Peyer's patch (tissue), 4 donors: ENCODE measurements at regions not wholly inside any gene's neighbourhood (a gene's known extent, or its start where the extent isn't known, plus 50 kb on each side); places are given as distances from the start of the nearest gene placed in this dataset.

Experiments used
- DNase-seq, 3 donors: peaks; one replicate each; pipeline ENCODE4 v3.0.0-alpha.2; 2017 to 2019
- H3K27ac ChIP-seq, 4 donors: fragments of 200-600 bp; sonication (generic); one replicate each; pipeline ENCODE4 v1.5.1; 2016 to 2019
- H3K27me3 ChIP-seq, 2 donors: fragments of 200-600 bp; sonication (generic); one replicate each; pipeline ENCODE4 v1.5.1; 2019
- H3K36me3 ChIP-seq, 3 donors: fragments of 200-600 bp; sonication (generic); one replicate each; pipeline ENCODE4 v1.5.1; 2016 to 2019
- H3K4me1 ChIP-seq, 4 donors: fragments of 200-600 bp; sonication (generic); one replicate each; pipeline ENCODE4 v1.5.1; 2016 to 2019
- H3K4me3 ChIP-seq, 4 donors: fragments of 200-600 bp; sonication (generic); 1 replicate in 3 of 4; 2 replicates in 1 of 4; pipeline ENCODE4 v1.5.1; 2016 to 2019; ENCODE audit warnings: mild to moderate bottlenecking in 1 of 4
- H3K9me3 ChIP-seq, 4 donors: fragments of 200-600 bp; sonication (generic); one replicate each; pipeline ENCODE4 v1.5.1; 2016 to 2019; ENCODE audit warnings: mild to moderate bottlenecking in 1 of 4
- CTCF ChIP-seq, 6 experiments: fragments of 450-650 bp in 4 of 6; fragments of 200-600 bp in 2 of 6; sonication (generic) in 1 of 6; IDR thresholded peaks; one replicate each; pipeline ENCODE4 v1.5.1; 2017 to 2019; ENCODE audit warnings: antibody characterized with exemption in 6 of 6, mild to moderate bottlenecking in 3 of 6, moderate library complexity in 1 of 6
- POLR2A ChIP-seq, 2 donors: fragments of 450-650 bp; IDR thresholded peaks; one replicate each; pipeline ENCODE4 v1.5.1; 2017; ENCODE audit warnings: antibody characterized with exemption in 2 of 2, mild to moderate bottlenecking in 2 of 2, moderate library complexity in 2 of 2

GRCh38 chr3:72538070-72538745, 310.0 kb downstream of the SHQ1 start:
- Histone ChIP-seq H3K9me3 (no peaks in the 10 kb centered on the region), H3K36me3 (no peaks in the 10 kb centered on the region), H3K27ac (no peak overlapping the region), H3K27me3 (no peaks in the 10 kb centered on the region), H3K4me3 (no peak overlapping the region), H3K4me1 (no peaks in the 10 kb centered on the region)
- no peak for DNase-seq
- TF ChIP-seq CTCF (IDR thresholded peaks at IDR 0.05) (no peak), POLR2A (IDR thresholded peaks at IDR 0.05) (no peak)

GRCh38 chr3:72537448-72537847, 310.8 kb downstream of the SHQ1 start:
- Histone ChIP-seq H3K4me3 (no peak overlapping the region), H3K9me3 (no peaks in the 10 kb centered on the region), H3K27ac (no peak overlapping the region), H3K36me3 (no peaks in the 10 kb centered on the region), H3K4me1 (no peaks in the 10 kb centered on the region), H3K27me3 (no peaks in the 10 kb centered on the region)
- DNase-seq: no peak
- no peak for TF ChIP-seq CTCF (IDR thresholded peaks at IDR 0.05)
- TF ChIP-seq POLR2A (IDR thresholded peaks at IDR 0.05): no peak

GRCh38 chr3:72536878-72537267, 311.4 kb downstream of the SHQ1 start:
- Histone ChIP-seq H3K27ac (no peak overlapping the region), H3K4me1 (no peaks in the 10 kb centered on the region), H3K4me3 (no peak overlapping the region), H3K27me3 (no peaks in the 10 kb centered on the region), H3K9me3 (no peaks in the 10 kb centered on the region), H3K36me3 (no peaks in the 10 kb centered on the region)
- TF ChIP-seq POLR2A (IDR thresholded peaks at IDR 0.05) (no peak), CTCF (IDR thresholded peaks at IDR 0.05) (no peak)
- DNase-seq: no peak

GRCh38 chr3:72536206-72536877, 311.9 kb downstream of the SHQ1 start:
- Histone ChIP-seq H3K9me3 (no peaks in the 10 kb centered on the region), H3K27ac (no peak overlapping the region), H3K4me3 (no peak overlapping the region), H3K27me3 (no peaks in the 10 kb centered on the region), H3K4me1 (no peaks in the 10 kb centered on the region), H3K36me3 (no peaks in the 10 kb centered on the region)
- no peak for DNase-seq
- TF ChIP-seq POLR2A (IDR thresholded peaks at IDR 0.05) (no peak), CTCF (IDR thresholded peaks at IDR 0.05) (no peak)

GRCh38 chr3:72535772-72536171, 312.5 kb downstream of the SHQ1 start:
- Histone ChIP-seq H3K4me1 (no peaks in the 10 kb centered on the region), H3K9me3 (no peaks in the 10 kb centered on the region), H3K36me3 (no peaks in the 10 kb centered on the region), H3K27ac (no peak overlapping the region), H3K4me3 (no peak overlapping the region), H3K27me3 (no peaks in the 10 kb centered on the region)
- no peak for DNase-seq
- TF ChIP-seq POLR2A (IDR thresholded peaks at IDR 0.05): no peak
- no peak for TF ChIP-seq CTCF (IDR thresholded peaks at IDR 0.05)
